Astrocyte (in vitro differentiated cells and primary cell): ENCODE measurements at regions not wholly inside any gene's neighbourhood (a gene's known extent, or its start where the extent isn't known, plus 50 kb on each side); places are given as distances from the start of the nearest gene placed in this dataset.

ENCODE experiments used
- DNase-seq: peaks from one replicate; pipeline ENCODE4 v3.0.0-alpha.2; 2010; ENCODE audit warnings: low read depth
- FAIRE-seq: peaks from 2 replicates; lab custom pipeline; 2011; peaks lifted over from hg19 to GRCh38; lab: Jason Lieb, UNC
- H2AFZ ChIP-seq: 2 replicates; pipeline ENCODE4 v1.6.0; 2012; ENCODE audit warnings: low read depth, low read length, inconsistent platforms
- H3K27ac ChIP-seq: 2 replicates; pipeline ENCODE4 v1.5.1; 2011; ENCODE audit warnings: low read depth, low read length, inconsistent platforms
- H3K27me3 ChIP-seq: 2 replicates; pipeline ENCODE4 v1.6.0; 2011; ENCODE audit warnings: low read length, inconsistent platforms; ENCODE audit not compliant: insufficient read depth
- H3K36me3 ChIP-seq: 2 replicates; pipeline ENCODE4 v1.5.1; 2011; ENCODE audit warnings: low read length, inconsistent platforms; ENCODE audit not compliant: insufficient read depth
- H3K4me1 ChIP-seq: 2 replicates; pipeline ENCODE4 v1.5.1; 2011; ENCODE audit warnings: low read length, inconsistent platforms; ENCODE audit not compliant: insufficient read depth
- H3K4me2 ChIP-seq: 2 replicates; pipeline ENCODE4 v1.6.0; 2012; ENCODE audit warnings: low read length, inconsistent platforms
- H3K4me3 ChIP-seq: 2 replicates; pipeline ENCODE4 v1.5.1; 2011; ENCODE audit warnings: low read depth, mild to moderate bottlenecking, low read length, inconsistent platforms; ENCODE audit not compliant: insufficient read depth
- H3K79me2 ChIP-seq: 2 replicates; pipeline ENCODE4 v1.6.0; 2012; ENCODE audit warnings: mild to moderate bottlenecking, low read length, inconsistent platforms; ENCODE audit not compliant: insufficient read depth
- H3K9ac ChIP-seq: 2 replicates; pipeline ENCODE4 v1.6.0; 2012; ENCODE audit warnings: mild to moderate bottlenecking, low read length, inconsistent platforms
- H3K9me3 ChIP-seq: 2 replicates; pipeline ENCODE4 v1.5.1; 2012; ENCODE audit warnings: low read depth, mild to moderate bottlenecking, low read length, inconsistent platforms; ENCODE audit not compliant: insufficient read depth
- H4K20me1 ChIP-seq: 2 replicates; pipeline ENCODE4 v1.6.0; 2012; ENCODE audit warnings: low read length, inconsistent platforms; ENCODE audit not compliant: insufficient read depth
- H3K27ac Mint-ChIP-seq: one replicate; pipeline ENCODE4 v1.8.0; 2021; ENCODE audit warnings: mild to moderate bottlenecking, mixed read lengths; ENCODE audit not compliant: unreplicated experiment
- H3K27me3 Mint-ChIP-seq: one replicate; pipeline ENCODE4 v1.8.0; 2021; ENCODE audit warnings: low read depth, mixed read lengths; ENCODE audit not compliant: unreplicated experiment
- H3K36me3 Mint-ChIP-seq: one replicate; pipeline ENCODE4 v1.8.0; 2021; ENCODE audit warnings: low read depth, mixed read lengths; ENCODE audit not compliant: unreplicated experiment
- H3K4me1 Mint-ChIP-seq: one replicate; pipeline ENCODE4 v1.8.0; 2021; ENCODE audit warnings: low read depth, mixed read lengths; ENCODE audit not compliant: unreplicated experiment
- H3K4me3 Mint-ChIP-seq: one replicate; pipeline ENCODE4 v1.8.0; 2021; ENCODE audit warnings: mild to moderate bottlenecking, moderate library complexity, mixed read lengths; ENCODE audit not compliant: unreplicated experiment
- H3K9me3 Mint-ChIP-seq: one replicate; pipeline ENCODE4 v1.8.0; 2021; ENCODE audit warnings: mild to moderate bottlenecking, mixed read lengths; ENCODE audit not compliant: unreplicated experiment
- EZH2 ChIP-seq: IDR thresholded peaks from 2 replicates; pipeline ENCODE4 v1.6.1; 2012; ENCODE audit warnings: mild to moderate bottlenecking, low read length, inconsistent platforms; ENCODE audit not compliant: insufficient read depth
- TF ChIP-seq, protein P1 (sequence below): IDR thresholded peaks from 2 replicates; pipeline ENCODE4 v1.5.1; 2011; ENCODE audit warnings: low read depth, mild to moderate bottlenecking, inconsistent platforms, low read length, moderate library complexity; ENCODE audit not compliant: insufficient read depth

GRCh38 chr13:82501834-82502233 lies 1380.4 kb downstream of the SLITRK1 start:
- Histone ChIP-seq H3K27me3 (no peaks in the 10 kb centered on the region), H2AFZ (no peak overlapping the region), H3K4me2 (no peak overlapping the region), H3K79me2 (no peaks in the 10 kb centered on the region), H3K9ac (no peak overlapping the region), H3K4me1 (no peaks in the 10 kb centered on the region), H3K27ac (no peak overlapping the region), H4K20me1 (no peaks in the 10 kb centered on the region), H3K36me3 (no peaks in the 10 kb centered on the region), H3K4me3 (no peak overlapping the region), H3K9me3 (no peaks in the 10 kb centered on the region)
- DNase-seq (no peak), FAIRE-seq (no peak)
- Mint-ChIP-seq H3K4me1 (no peaks in the 10 kb centered on the region), H3K9me3 (no peaks in the 10 kb centered on the region), H3K36me3 (no peaks in the 10 kb centered on the region), H3K27ac (no peak overlapping the region), H3K4me3 (no peak overlapping the region), H3K27me3 (no peaks in the 10 kb centered on the region)
- TF ChIP-seq, protein P1, sequence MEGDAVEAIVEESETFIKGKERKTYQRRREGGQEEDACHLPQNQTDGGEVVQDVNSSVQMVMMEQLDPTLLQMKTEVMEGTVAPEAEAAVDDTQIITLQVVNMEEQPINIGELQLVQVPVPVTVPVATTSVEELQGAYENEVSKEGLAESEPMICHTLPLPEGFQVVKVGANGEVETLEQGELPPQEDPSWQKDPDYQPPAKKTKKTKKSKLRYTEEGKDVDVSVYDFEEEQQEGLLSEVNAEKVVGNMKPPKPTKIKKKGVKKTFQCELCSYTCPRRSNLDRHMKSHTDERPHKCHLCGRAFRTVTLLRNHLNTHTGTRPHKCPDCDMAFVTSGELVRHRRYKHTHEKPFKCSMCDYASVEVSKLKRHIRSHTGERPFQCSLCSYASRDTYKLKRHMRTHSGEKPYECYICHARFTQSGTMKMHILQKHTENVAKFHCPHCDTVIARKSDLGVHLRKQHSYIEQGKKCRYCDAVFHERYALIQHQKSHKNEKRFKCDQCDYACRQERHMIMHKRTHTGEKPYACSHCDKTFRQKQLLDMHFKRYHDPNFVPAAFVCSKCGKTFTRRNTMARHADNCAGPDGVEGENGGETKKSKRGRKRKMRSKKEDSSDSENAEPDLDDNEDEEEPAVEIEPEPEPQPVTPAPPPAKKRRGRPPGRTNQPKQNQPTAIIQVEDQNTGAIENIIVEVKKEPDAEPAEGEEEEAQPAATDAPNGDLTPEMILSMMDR, result no peak
- no peak for TF ChIP-seq EZH2

GRCh38 chr13:82480415-82480814 lies 1401.9 kb downstream of the SLITRK1 start:
- DNase-seq, result no peak
- Histone ChIP-seq H3K9me3 (no peaks in the 10 kb centered on the region), H3K4me2 (no peak overlapping the region), H3K27me3 (no peaks in the 10 kb centered on the region), H3K79me2 (no peaks in the 10 kb centered on the region), H3K9ac (no peak overlapping the region), H4K20me1 (no peaks in the 10 kb centered on the region), H3K27ac (no peak overlapping the region), H3K4me3 (no peak overlapping the region), H3K4me1 (no peaks in the 10 kb centered on the region), H3K36me3 (no peaks in the 10 kb centered on the region), H2AFZ (no peak overlapping the region)
- no peaks in the 10 kb centered on the region for H3K27me3 Mint-ChIP-seq
- FAIRE-seq, result no peak
- H3K4me1 Mint-ChIP-seq, result peaks cover 3% of the 10 kb centered on the region
- no peak overlapping the region for H3K4me3 Mint-ChIP-seq
- H3K36me3 Mint-ChIP-seq, result no peaks in the 10 kb centered on the region
- TF ChIP-seq, protein P1, result no peak
- TF ChIP-seq EZH2, result no peak
- H3K9me3 Mint-ChIP-seq, result no peaks in the 10 kb centered on the region
- H3K27ac Mint-ChIP-seq, result no peak overlapping the region

- no peaks in the 10 kb centered on the region for H3K79me2 ChIP-seq
- H3K4me2 ChIP-seq, result no peak overlapping the region
- no peak overlapping the region for H3K27ac ChIP-seq
- H3K9me3 ChIP-seq, result no peaks in the 10 kb centered on the region
- no peaks in the 10 kb centered on the region for H3K27me3 ChIP-seq
- no peaks in the 10 kb centered on the region for H3K4me1 ChIP-seq
- Mint-ChIP-seq H3K4me1 (peaks cover 3% of the 10 kb centered on the region), H3K27me3 (no peaks in the 10 kb centered on the region), H3K4me3 (no peak overlapping the region), H3K27ac (no peak overlapping the region), H3K36me3 (no peaks in the 10 kb centered on the region), H3K9me3 (no peaks in the 10 kb centered on the region)
- H3K4me3 ChIP-seq, result no peak overlapping the region
- no peaks in the 10 kb centered on the region for H4K20me1 ChIP-seq
- no peaks in the 10 kb centered on the region for H3K36me3 ChIP-seq
- DNase-seq, result no peak
- no peak overlapping the region for H2AFZ ChIP-seq
- TF ChIP-seq, protein P1, result no peak
- no peak for TF ChIP-seq EZH2
- no peak overlapping the region for H3K9ac ChIP-seq
- no peak for FAIRE-seq
These were observed 1404.8 kb downstream of the SLITRK1 start for GRCh38 chr13:82477436-82477835.
